ENCODE measurements at regions not wholly inside any gene's neighbourhood (a gene's known extent, or its start where the extent isn't known, plus 50 kb on each side); places are given as distances from the start of the nearest gene placed in this dataset.
"Not testable (repeated sequence)": the region's sequence is repeated elsewhere in the genome, so short reads cannot be mapped to it uniquely, and the experiment has no call there.

GRCh38 chr3:168958466-168958865 lies 705.0 kb downstream of the MECOM start:
- Mint-ChIP-seq H3K36me3 (ENCODE audit: low read depth) (no peaks in the 10 kb centered on the region), H3K4me3 (no peak overlapping the region), H3K27ac (no peak overlapping the region), H3K27me3 (no peaks in the 10 kb centered on the region), H3K9me3 (no peaks in the 10 kb centered on the region), H3K4me1 (ENCODE audit: low read depth) (no peaks in the 10 kb centered on the region)

GRCh38 chr3:168956076-168956475 lies 707.4 kb downstream of the MECOM start:
- no peak overlapping the region for H3K27ac Mint-ChIP-seq
- H3K4me3 Mint-ChIP-seq, result no peak overlapping the region
- H3K9me3 Mint-ChIP-seq, result no peaks in the 10 kb centered on the region
- H3K36me3 Mint-ChIP-seq (ENCODE audit: low read depth), result no peaks in the 10 kb centered on the region
- H3K4me1 Mint-ChIP-seq (ENCODE audit: low read depth), result no peaks in the 10 kb centered on the region
- no peaks in the 10 kb centered on the region for H3K27me3 Mint-ChIP-seq

GRCh38 chr3:168952551-168952950 lies 711.0 kb downstream of the MECOM start:
- Mint-ChIP-seq H3K36me3 (ENCODE audit: low read depth) (no peaks in the 10 kb centered on the region), H3K9me3 (no peaks in the 10 kb centered on the region), H3K27me3 (no peaks in the 10 kb centered on the region), H3K27ac (no peak overlapping the region), H3K4me1 (ENCODE audit: low read depth) (no peaks in the 10 kb centered on the region), H3K4me3 (no peak overlapping the region)

- Mint-ChIP-seq H3K4me1 (ENCODE audit: low read depth) (no peaks in the 10 kb centered on the region), H3K36me3 (ENCODE audit: low read depth) (no peaks in the 10 kb centered on the region), H3K27ac (no peak overlapping the region), H3K9me3 (no peaks in the 10 kb centered on the region), H3K27me3 (no peaks in the 10 kb centered on the region), H3K4me3 (no peak overlapping the region)
These were observed 711.6 kb downstream of the MECOM start for GRCh38 chr3:168951884-168952283.

GRCh38 chr3:168951368-168951767 lies 712.1 kb downstream of the MECOM start:
- H3K36me3 Mint-ChIP-seq (ENCODE audit: low read depth), result no peaks in the 10 kb centered on the region
- no peak overlapping the region for H3K27ac Mint-ChIP-seq
- H3K4me1 Mint-ChIP-seq (ENCODE audit: low read depth), result no peaks in the 10 kb centered on the region
- no peak overlapping the region for H3K4me3 Mint-ChIP-seq
- no peaks in the 10 kb centered on the region for H3K9me3 Mint-ChIP-seq
- H3K27me3 Mint-ChIP-seq, result no peaks in the 10 kb centered on the region

GRCh38 chr3:168950622-168951021 lies 712.9 kb downstream of the MECOM start:
- Mint-ChIP-seq H3K4me3 (no peak overlapping the region), H3K27me3 (no peaks in the 10 kb centered on the region), H3K27ac (no peak overlapping the region), H3K4me1 (ENCODE audit: low read depth) (no peaks in the 10 kb centered on the region), H3K36me3 (ENCODE audit: low read depth) (no peaks in the 10 kb centered on the region), H3K9me3 (no peaks in the 10 kb centered on the region)

GRCh38 chr3:168939651-168940238 lies 723.8 kb downstream of the MECOM start:
- no peaks in the 10 kb centered on the region for H3K4me1 Mint-ChIP-seq (ENCODE audit: low read depth)
- H3K9me3 Mint-ChIP-seq, result peaks cover 4% of the 10 kb centered on the region
- no peaks in the 10 kb centered on the region for H3K27me3 Mint-ChIP-seq
- H3K36me3 Mint-ChIP-seq (ENCODE audit: low read depth), result no peaks in the 10 kb centered on the region
- H3K27ac Mint-ChIP-seq, result no peak overlapping the region
- no peak overlapping the region for H3K4me3 Mint-ChIP-seq

GRCh38 chr3:168933614-168934013 lies 729.9 kb downstream of the MECOM start:
- H3K36me3 Mint-ChIP-seq (ENCODE audit: low read depth), result no peaks in the 10 kb centered on the region
- no peaks in the 10 kb centered on the region for H3K4me1 Mint-ChIP-seq (ENCODE audit: low read depth)

GRCh38 chr3:168929997-168930396 lies 733.5 kb downstream of the MECOM start:
- not testable (repeated sequence) for H3K4me3 Mint-ChIP-seq; H3K27ac Mint-ChIP-seq; H3K4me1 Mint-ChIP-seq (ENCODE audit: low read depth); H3K27me3 Mint-ChIP-seq; H3K36me3 Mint-ChIP-seq (ENCODE audit: low read depth)
- peaks cover 24% of the 10 kb centered on the region for H3K9me3 Mint-ChIP-seq

More at GRCh38 chr3:168933614-168934013, 729.9 kb downstream of the MECOM start:
- no peak overlapping the region for H3K4me3 Mint-ChIP-seq
- no peak overlapping the region for H3K27ac Mint-ChIP-seq
- H3K9me3 Mint-ChIP-seq, result peaks cover 28% of the 10 kb centered on the region
- H3K27me3 Mint-ChIP-seq, result no peaks in the 10 kb centered on the region

- Mint-ChIP-seq H3K27me3 (no peaks in the 10 kb centered on the region), H3K4me1 (ENCODE audit: low read depth) (no peaks in the 10 kb centered on the region), H3K27ac (no peak overlapping the region), H3K36me3 (ENCODE audit: low read depth) (no peaks in the 10 kb centered on the region), H3K9me3 (peaks cover 8% of the 10 kb centered on the region), H3K4me3 (no peak overlapping the region)
These were observed 737.1 kb downstream of the MECOM start for GRCh38 chr3:168926426-168926825.

GRCh38 chr3:168925568-168925967 lies 737.9 kb downstream of the MECOM start:
- no peaks in the 10 kb centered on the region for H3K36me3 Mint-ChIP-seq (ENCODE audit: low read depth)
- no peak overlapping the region for H3K4me3 Mint-ChIP-seq
- no peak overlapping the region for H3K27ac Mint-ChIP-seq
- H3K9me3 Mint-ChIP-seq, result no peaks in the 10 kb centered on the region
- H3K4me1 Mint-ChIP-seq (ENCODE audit: low read depth), result no peaks in the 10 kb centered on the region
- H3K27me3 Mint-ChIP-seq, result no peaks in the 10 kb centered on the region

GRCh38 chr3:168914662-168915061 lies 748.9 kb downstream of the MECOM start:
- Mint-ChIP-seq H3K4me3 (no peak overlapping the region), H3K27me3 (no peaks in the 10 kb centered on the region), H3K27ac (no peak overlapping the region), H3K9me3 (no peaks in the 10 kb centered on the region), H3K36me3 (ENCODE audit: low read depth) (no peaks in the 10 kb centered on the region), H3K4me1 (ENCODE audit: low read depth) (no peaks in the 10 kb centered on the region)

GRCh38 chr3:168909260-168909659 lies 754.3 kb downstream of the MECOM start:
- no peak overlapping the region for H3K27ac Mint-ChIP-seq
- no peak overlapping the region for H3K4me3 Mint-ChIP-seq
- H3K36me3 Mint-ChIP-seq (ENCODE audit: low read depth), result no peaks in the 10 kb centered on the region
- H3K27me3 Mint-ChIP-seq, result no peaks in the 10 kb centered on the region
- H3K4me1 Mint-ChIP-seq (ENCODE audit: low read depth), result no peaks in the 10 kb centered on the region
- H3K9me3 Mint-ChIP-seq, result no peaks in the 10 kb centered on the region

GRCh38 chr3:168895419-168895818 lies 768.1 kb downstream of the MECOM start:
- Mint-ChIP-seq H3K4me3 (no peak overlapping the region), H3K27ac (no peak overlapping the region), H3K27me3 (no peaks in the 10 kb centered on the region), H3K4me1 (ENCODE audit: low read depth) (no peaks in the 10 kb centered on the region), H3K9me3 (peaks cover 16% of the 10 kb centered on the region), H3K36me3 (ENCODE audit: low read depth) (no peaks in the 10 kb centered on the region)

GRCh38 chr3:168894214-168894613 lies 769.3 kb downstream of the MECOM start:
- no peaks in the 10 kb centered on the region for H3K36me3 Mint-ChIP-seq (ENCODE audit: low read depth)
- H3K4me3 Mint-ChIP-seq, result no peak overlapping the region
- no peaks in the 10 kb centered on the region for H3K27me3 Mint-ChIP-seq
- peaks cover 16% of the 10 kb centered on the region for H3K9me3 Mint-ChIP-seq
- no peaks in the 10 kb centered on the region for H3K4me1 Mint-ChIP-seq (ENCODE audit: low read depth)
- H3K27ac Mint-ChIP-seq, result no peak overlapping the region

- H3K27me3 Mint-ChIP-seq, result no peaks in the 10 kb centered on the region
- no peaks in the 10 kb centered on the region for H3K4me1 Mint-ChIP-seq (ENCODE audit: low read depth)
- H3K27ac Mint-ChIP-seq, result no peak overlapping the region
- H3K9me3 Mint-ChIP-seq, result peaks cover 7% of the 10 kb centered on the region
- no peak overlapping the region for H3K4me3 Mint-ChIP-seq
- H3K36me3 Mint-ChIP-seq (ENCODE audit: low read depth), result no peaks in the 10 kb centered on the region
These were observed 773.8 kb downstream of the MECOM start for GRCh38 chr3:168889666-168890065.
